ENCODE measurements at regions not wholly inside any gene's neighbourhood (a gene's known extent, or its start where the extent isn't known, plus 50 kb on each side); places are given as distances from the start of the nearest gene placed in this dataset.

- Histone ChIP-seq H3K27me3 (no peaks in the 10 kb centered on the region), H3K4me3 (no peak overlapping the region), H3K36me3 (no peaks in the 10 kb centered on the region), H3K9me3 (no peaks in the 10 kb centered on the region), H3K4me1 (peaks cover 0 to 40% (median 8%) of the 10 kb centered on the region in 3 donors), H3K27ac (no peak overlapping the region)
- no peak for ATAC-seq
- TF ChIP-seq EP300 (IDR thresholded peaks at IDR 0.05) (no peak), POLR2AphosphoS5 (IDR thresholded peaks at IDR 0.05) (no peak), POLR2A (IDR thresholded peaks at IDR 0.05) (no peak), CTCF (IDR thresholded peaks at IDR 0.05) (no peak)
- WGBS, 2 donors (ENCODE audit: low coverage in 1 of 2): 96% methylated on average over 4 to 14 of the region's 14 CpGs
Observed at GRCh38 chr6:167569879-167570278, 245.0 kb downstream of the TTLL2 start.

- H3K4me1 ChIP-seq: peaks cover 0 to 40% (median 8%) of the 10 kb centered on the region in 3 donors
- no peaks in the 10 kb centered on the region for H3K27me3 ChIP-seq
- WGBS, 2 donors (ENCODE audit: low coverage in 1 of 2): 87 to 94% methylated on average over 5 to 15 of the region's 25 CpGs
Observed at GRCh38 chr6:167570460-167571400, 245.8 kb downstream of the TTLL2 start.

GRCh38 chr6:167571550-167571949, 246.7 kb downstream of the TTLL2 start:
- Histone ChIP-seq H3K36me3 (no peaks in the 10 kb centered on the region), H3K4me3 (no peak overlapping the region), H3K4me1 (peaks cover 0 to 32% (median 8%) of the 10 kb centered on the region in 3 donors), H3K27me3 (no peaks in the 10 kb centered on the region), H3K9me3 (no peaks in the 10 kb centered on the region), H3K27ac (no peak overlapping the region)
- 92 to 95% methylated on average over 2 to 4 of the region's 9 CpGs for WGBS, 2 donors (ENCODE audit: low coverage in 1 of 2)
- ATAC-seq: no peak
- TF ChIP-seq POLR2AphosphoS5 (IDR thresholded peaks at IDR 0.05): no peak
- TF ChIP-seq EP300 (IDR thresholded peaks at IDR 0.05): no peak
- TF ChIP-seq CTCF (IDR thresholded peaks at IDR 0.05): no peak
- no peak for TF ChIP-seq POLR2A (IDR thresholded peaks at IDR 0.05)

More at GRCh38 chr6:167570460-167571400, 245.8 kb downstream of the TTLL2 start:
- Histone ChIP-seq H3K4me3 (no peak overlapping the region), H3K27ac (no peak overlapping the region), H3K9me3 (no peaks in the 10 kb centered on the region), H3K36me3 (no peaks in the 10 kb centered on the region)
- no peak for ATAC-seq
- no peak for TF ChIP-seq EP300 (IDR thresholded peaks at IDR 0.05)
- no peak for TF ChIP-seq CTCF (IDR thresholded peaks at IDR 0.05)
- no peak for TF ChIP-seq POLR2A (IDR thresholded peaks at IDR 0.05)
- no peak for TF ChIP-seq POLR2AphosphoS5 (IDR thresholded peaks at IDR 0.05)

- no peak for ATAC-seq
- TF ChIP-seq CTCF (IDR thresholded peaks at IDR 0.05) (no peak), EP300 (IDR thresholded peaks at IDR 0.05) (no peak), POLR2A (IDR thresholded peaks at IDR 0.05) (no peak)
- no peaks in the 10 kb centered on the region for H3K9me3 ChIP-seq
- no peak overlapping the region for H3K4me3 ChIP-seq
- H3K27ac ChIP-seq: peak overlapping the region in 2 of 4 donors; percentile 77 to 80
- H3K4me1 ChIP-seq: peaks cover 0 to 30% (median 8%) of the 10 kb centered on the region in 3 donors
- no peaks in the 10 kb centered on the region for H3K27me3 ChIP-seq
- H3K36me3 ChIP-seq: no peaks in the 10 kb centered on the region
- 80 to 100% methylated on average over 1 of the region's 10 CpGs for WGBS, 2 donors (ENCODE audit: low coverage in 1 of 2)
Observed at GRCh38 chr6:167572106-167572505, 247.2 kb downstream of the TTLL2 start.
